Calu3 (cell line): ENCODE measurements at regions not wholly inside any gene's neighbourhood (a gene's known extent, or its start where the extent isn't known, plus 50 kb on each side); places are given as distances from the start of the nearest gene placed in this dataset.

ENCODE experiments used
- BruUV-seq: library from RNA; stranded (reverse); fragments of 400-500 nt; replicated peaks from 2 replicates; lab custom pipeline; 2021; lab: Mats Ljungman, UMichigan
- CTCF ChIA-PET: fragments of 300-600 bp; sonication (Branson Sonifier 250); formaldehyde crosslinking; loops from one replicate; lab custom pipeline; 2022; ENCODE audit warnings: antibody characterized with exemption; lab: Charles Lee
- DNase-seq: peaks from one replicate; pipeline ENCODE4 v3.0.0; 2022
- H3K27ac Mint-ChIP-seq: one replicate; pipeline ENCODE4 v1.8.0; 2022; ENCODE audit warnings: mixed read lengths; ENCODE audit not compliant: unreplicated experiment
- H3K27me3 Mint-ChIP-seq: one replicate; pipeline ENCODE4 v1.8.0; 2022; ENCODE audit warnings: mixed read lengths; ENCODE audit not compliant: unreplicated experiment
- H3K36me3 Mint-ChIP-seq: one replicate; pipeline ENCODE4 v1.8.0; 2022; ENCODE audit warnings: mild to moderate bottlenecking, moderate library complexity, mixed read lengths; ENCODE audit not compliant: insufficient read depth, unreplicated experiment
- H3K4me1 Mint-ChIP-seq: one replicate; pipeline ENCODE4 v1.8.0; 2022; ENCODE audit warnings: mild to moderate bottlenecking, low read depth, mixed read lengths; ENCODE audit not compliant: unreplicated experiment
- H3K4me3 Mint-ChIP-seq: one replicate; pipeline ENCODE4 v1.8.0; 2022; ENCODE audit warnings: mild to moderate bottlenecking, low read depth, moderate library complexity, mixed read lengths; ENCODE audit not compliant: unreplicated experiment
- H3K9me3 Mint-ChIP-seq: one replicate; pipeline ENCODE4 v1.8.0; 2022; ENCODE audit warnings: low read depth, mixed read lengths; ENCODE audit not compliant: unreplicated experiment
- CTCF ChIP-seq: fragments of 200-600 bp; IDR thresholded peaks from one replicate; pipeline ENCODE4 v1.8.0; 2022; ENCODE audit warnings: antibody characterized with exemption; ENCODE audit not compliant: unreplicated experiment
- intact Hi-C: fragments of 100-400 bp; cut with micrococcal nuclease; formaldehyde crosslinking; loops from one replicate; pipeline ENCODE4 v1.10.0; 2022; ENCODE audit not compliant: unreplicated experiment

- Mint-ChIP-seq H3K4me3 (no peak overlapping the region), H3K36me3 (no peaks in the 10 kb centered on the region), H3K27ac (no peak overlapping the region), H3K9me3 (no peaks in the 10 kb centered on the region), H3K4me1 (no peaks in the 10 kb centered on the region), H3K27me3 (no peaks in the 10 kb centered on the region)
- TF ChIP-seq CTCF, result no peak
- DNase-seq, result no peak
- intact Hi-C loops, result no loop called here
- no TSS peak for BruUV-seq
- CTCF ChIA-PET, result no interaction called here
Observed at GRCh38 chr5:136615251-136616119, 250.1 kb upstream of the TRPC7 start.

- intact Hi-C loops, result no loop called here
Observed at GRCh38 chr5:136613230-136613629, 247.9 kb upstream of the TRPC7 start.

GRCh38 chr5:136605638-136606037, 240.3 kb upstream of the TRPC7 start:
- BruUV-seq, result no TSS peak

More at GRCh38 chr5:136613230-136613629, 247.9 kb upstream of the TRPC7 start:
- no peaks in the 10 kb centered on the region for H3K27me3 Mint-ChIP-seq
- no peaks in the 10 kb centered on the region for H3K9me3 Mint-ChIP-seq
- CTCF ChIA-PET, result no interaction called here
- H3K4me3 Mint-ChIP-seq, result no peak overlapping the region
- DNase-seq, result no peak
- TF ChIP-seq CTCF, result no peak
- no peaks in the 10 kb centered on the region for H3K4me1 Mint-ChIP-seq
- no peaks in the 10 kb centered on the region for H3K36me3 Mint-ChIP-seq
- no peak overlapping the region for H3K27ac Mint-ChIP-seq
- no TSS peak for BruUV-seq

GRCh38 chr5:136600306-136600705, 235.0 kb upstream of the TRPC7 start:
- TF ChIP-seq CTCF, result no peak
- Mint-ChIP-seq H3K4me3 (no peak overlapping the region), H3K4me1 (no peaks in the 10 kb centered on the region), H3K9me3 (peaks cover 9% of the 10 kb centered on the region), H3K27ac (no peak overlapping the region), H3K36me3 (no peaks in the 10 kb centered on the region), H3K27me3 (peaks cover 28% of the 10 kb centered on the region)
- BruUV-seq, result no TSS peak
- no peak for DNase-seq
- intact Hi-C loops, result no loop called here
- CTCF ChIA-PET, result interaction anchor here (0.6 kb wide), 1 partner anchor 12 kb away, joined by 3 read pairs; no protein-coding TSS in a partner anchor

More at GRCh38 chr5:136605638-136606037, 240.3 kb upstream of the TRPC7 start:
- DNase-seq, result no peak
- Mint-ChIP-seq H3K9me3 (peaks cover 6% of the 10 kb centered on the region), H3K27ac (no peak overlapping the region), H3K27me3 (no peaks in the 10 kb centered on the region), H3K4me1 (no peaks in the 10 kb centered on the region), H3K4me3 (no peak overlapping the region), H3K36me3 (no peaks in the 10 kb centered on the region)
- CTCF ChIA-PET, result no interaction called here
- intact Hi-C loops, result no loop called here
- no peak for TF ChIP-seq CTCF
